KBM-7 (cell line): ENCODE measurements at regions not wholly inside any gene's neighbourhood (a gene's known extent, or its start where the extent isn't known, plus 50 kb on each side); places are given as distances from the start of the nearest gene placed in this dataset.

ENCODE experiments used
- DNase-seq: peaks from one replicate; pipeline ENCODE4 v3.0.0-alpha.2; 2015
- in situ Hi-C: fragments of 300-500 bp; cut with MboI; formaldehyde crosslinking; loops from 2 replicates; pipeline ENCODE4 v1.14.3; 2020; ENCODE audit warnings: low sequenced_read_pairs, low pct_unique_long_range_greater_than_20kb, mixed read lengths

GRCh38 chr10:131650771-131651673 is 249.8 kb upstream of the PPP2R2D start:
- in situ Hi-C loops: no loop called here
- DNase-seq: no peak

GRCh38 chr10:131651674-131652437 is 249.0 kb upstream of the PPP2R2D start:
- in situ Hi-C loops: no loop called here
- DNase-seq: no peak

GRCh38 chr10:131652438-131653139 is 248.2 kb upstream of the PPP2R2D start:
- no peak for DNase-seq
- in situ Hi-C loops: no loop called here

- in situ Hi-C loops: no loop called here
- no peak for DNase-seq
Observed at GRCh38 chr10:131653140-131653539, 247.7 kb upstream of the PPP2R2D start.

GRCh38 chr10:131653554-131654470 is 247.0 kb upstream of the PPP2R2D start:
- in situ Hi-C loops: no loop called here
- no peak for DNase-seq

- in situ Hi-C loops: no loop called here
- DNase-seq: no peak
Observed at GRCh38 chr10:131654471-131655087, 246.2 kb upstream of the PPP2R2D start.

- no peak for DNase-seq
- in situ Hi-C loops: no loop called here
Observed at GRCh38 chr10:131655101-131655849, 245.5 kb upstream of the PPP2R2D start.

- in situ Hi-C loops: no loop called here
- no peak for DNase-seq
Observed at GRCh38 chr10:131656009-131656408, 244.8 kb upstream of the PPP2R2D start.

- in situ Hi-C loops: no loop called here
- no peak for DNase-seq
Observed at GRCh38 chr10:131656431-131656841, 244.4 kb upstream of the PPP2R2D start.

GRCh38 chr10:131657318-131657984 is 243.4 kb upstream of the PPP2R2D start:
- DNase-seq: no peak
- in situ Hi-C loops: no loop called here

- in situ Hi-C loops: no loop called here
Observed at GRCh38 chr10:131657985-131658330, 242.8 kb upstream of the PPP2R2D start.

GRCh38 chr10:131658476-131659110 is 242.2 kb upstream of the PPP2R2D start:
- no peak for DNase-seq
- in situ Hi-C loops: no loop called here

More at GRCh38 chr10:131657985-131658330, 242.8 kb upstream of the PPP2R2D start:
- no peak for DNase-seq

- in situ Hi-C loops: no loop called here
- no peak for DNase-seq
Observed at GRCh38 chr10:131660427-131660826, 240.4 kb upstream of the PPP2R2D start.

GRCh38 chr10:131662851-131663250 is 238.0 kb upstream of the PPP2R2D start:
- in situ Hi-C loops: no loop called here
- DNase-seq: no peak

GRCh38 chr10:131663351-131663750 is 237.5 kb upstream of the PPP2R2D start:
- DNase-seq: no peak
- in situ Hi-C loops: no loop called here

- DNase-seq: no peak
- in situ Hi-C loops: no loop called here
Observed at GRCh38 chr10:131666091-131666490, 234.7 kb upstream of the PPP2R2D start.

- in situ Hi-C loops: no loop called here
- no peak for DNase-seq
Observed at GRCh38 chr10:131667047-131667446, 233.8 kb upstream of the PPP2R2D start.
